ENCODE measurements at regions not wholly inside any gene's neighbourhood (a gene's known extent, or its start where the extent isn't known, plus 50 kb on each side); places are given as distances from the start of the nearest gene placed in this dataset.

GRCh38 chr15:88985547-88986393 lies 72.6 kb upstream of the MFGE8 start:
- CTCF ChIA-PET (ENCODE audit: low intra/inter-chr PET ratio): no interaction called here
- Histone ChIP-seq H2AFZ (ENCODE audit: low read depth, low read length) (peak overlapping the region; percentile 91), H3K4me2 (ENCODE audit: insufficient read depth, low read length) (peak overlapping the region; percentile 65), H3K4me3 (no peak overlapping the region), H3K27me3 (ENCODE audit: control insufficient read depth in 2 of 2, insufficient read depth in 2 of 2, low read length in 2 of 2) (no peaks in the 10 kb centered on the region), H3K36me3 (ENCODE audit: control insufficient read depth, insufficient read depth, low read length) (no peaks in the 10 kb centered on the region), H3K9me1 (ENCODE audit: control insufficient read depth, insufficient read depth, low read length) (no peaks in the 10 kb centered on the region), H4K20me1 (replicated peaks; ENCODE audit: control insufficient read depth, insufficient read depth, low read length) (no peaks in the 10 kb centered on the region), H3K9ac (ENCODE audit: insufficient read depth in 1 of 2, low read depth in 2 of 2, low read length in 2 of 2) (peak overlapping the region; percentile 4 to 74; a peak in 3 of 4 replicates), H3K27ac (ENCODE audit: extremely low read depth, low read depth, low read length) (peak overlapping the region; percentile 91), H3K79me2 (ENCODE audit: control insufficient read depth, insufficient read depth, low read length) (no peaks in the 10 kb centered on the region), H3K4me1 (replicated peaks in 1 of 2; ENCODE audit: control insufficient read depth in 2 of 2, insufficient read depth in 2 of 2, low read length in 2 of 2) (peaks cover 38 to 70% of the 10 kb centered on the region in 2 experiments), H3K9me3 (replicated peaks; ENCODE audit: control insufficient read depth, insufficient read depth, low read depth, low read length) (no peaks in the 10 kb centered on the region)
- 5% methylated on average over 14 of the region's 14 CpGs for WGBS (ENCODE audit: insufficient coverage, low coverage, missing lambda C conversion rate)
- POLR2A ChIA-PET: interaction anchor here (0.6 to 0.7 kb wide), 2 partner anchors 18 to 1480 kb away, joined by 3 read pairs; no protein-coding TSS in a partner anchor
- in situ Hi-C loops (cut with MboI): no loop called here
- BruUV-seq (replicated peaks): TSS peak; percentile 47
- FAIRE-seq (peak; percentile 92), DNase-seq (ENCODE audit: extremely low read depth in 1 of 4, low spot score in 3 of 4) (peak; percentile 40 to 92 (median 60)), ATAC-seq (peak; percentile 74)
- intact Hi-C loops (cut with micrococcal nuclease): loop anchor here (1.0 to 5.0 kb wide), 3 partner anchors 17 to 73 kb away; partner anchors contain the start of gene MFGE8
- TF ChIP-seq JUND (IDR thresholded peaks at IDR 0.05; ENCODE audit: borderline replicate concordance, low read depth, low read length) (no peak; the same call in 1 of the 2 replicates), JUND (tag; IDR thresholded peaks at IDR 0.05; ENCODE audit: borderline replicate concordance, low read depth, low read length) (peak; percentile 73; the same call in 1 of the 3 replicates), SUPT5H (IDR thresholded peaks at IDR 0.05) (no peak), TRIM25 (IDR thresholded peaks at IDR 0.05; ENCODE audit: borderline replicate concordance) (no peak), JUNB (CRISPR knock-in tag; conservative IDR thresholded peaks at IDR 0.05) (no peak), ZMIZ1 (IDR thresholded peaks at IDR 0.05; ENCODE audit: low read depth in 2 of 2, low read length in 2 of 2) (no peak), PCBP1 (IDR thresholded peaks at IDR 0.05; ENCODE audit: low read depth, low read length, poor library complexity, severe bottlenecking) (no peak), EHMT2 (IDR thresholded peaks at IDR 0.05) (no peak), HDAC3 (IDR thresholded peaks at IDR 0.05; ENCODE audit: borderline replicate concordance, partially characterized antibody) (peak; percentile 30), POU5F1 (IDR thresholded peaks at IDR 0.05; ENCODE audit: borderline replicate concordance, low read depth, low read length, partially characterized antibody) (no peak)

Measured in K562 (cell line).